ENCODE measurements at regions not wholly inside any gene's neighbourhood (a gene's known extent, or its start where the extent isn't known, plus 50 kb on each side); places are given as distances from the start of the nearest gene placed in this dataset.

DNA sequence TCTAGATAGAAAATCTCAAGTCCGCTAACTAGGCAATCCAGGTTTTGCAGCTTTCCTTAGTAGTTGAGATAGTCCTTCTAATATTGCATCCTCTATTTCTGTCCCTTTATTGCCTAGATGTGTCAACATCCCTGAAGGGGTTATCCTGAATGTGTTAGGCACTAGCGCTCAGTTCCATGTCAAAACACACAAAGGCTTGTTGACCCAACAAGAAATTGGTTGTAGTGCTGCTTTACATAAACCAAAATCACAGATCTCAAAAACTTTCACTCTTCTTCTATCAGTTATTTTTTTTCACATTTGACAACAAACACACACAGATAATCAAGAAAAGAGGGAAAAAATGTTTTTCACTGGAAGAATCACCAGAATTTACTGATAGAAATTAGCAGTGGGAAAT lies 51.4 kb upstream of the SOX2 start:
- no peak for DNase-seq

DNA sequence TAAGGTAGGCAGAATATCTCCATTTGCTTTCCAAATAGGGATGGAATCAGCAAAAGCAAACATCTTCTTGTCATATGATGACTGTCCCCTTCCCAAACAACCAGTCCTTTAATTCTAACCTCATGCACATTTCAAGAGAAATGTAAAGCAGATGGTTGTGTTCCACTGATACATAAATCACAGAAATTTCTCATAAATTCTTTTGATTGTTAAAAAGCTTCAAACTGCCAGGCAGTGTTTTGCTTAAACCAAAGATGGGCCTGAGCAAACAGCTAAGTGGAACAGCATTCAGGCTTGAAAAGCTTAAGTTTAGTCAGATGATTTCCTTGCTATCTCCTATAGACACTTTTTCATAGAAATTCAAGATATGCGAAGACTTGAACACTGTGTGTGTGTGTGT lies 74.3 kb upstream of the SOX2 start:
- no peak for DNase-seq

DNA sequence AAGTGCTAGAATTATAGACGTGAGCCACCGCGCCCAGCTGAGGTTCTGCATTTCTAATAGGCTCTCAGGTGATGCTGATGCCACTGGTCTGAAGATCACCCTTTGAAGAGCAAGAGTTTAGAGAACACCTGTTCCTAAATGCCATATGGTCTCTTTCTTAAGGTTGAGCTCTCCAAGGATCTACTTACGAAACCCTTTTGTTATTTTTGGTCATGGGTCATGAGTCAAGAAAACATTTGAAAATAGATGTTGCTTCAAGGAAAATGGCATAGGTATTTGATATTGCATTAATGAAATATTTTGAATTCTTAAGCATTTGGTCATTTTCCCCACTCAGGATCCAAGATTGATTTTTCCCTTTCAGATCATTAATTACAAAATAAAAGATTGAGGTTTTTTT lies 74.7 kb upstream of the SOX2 start:
- DNase-seq = no peak

DNA sequence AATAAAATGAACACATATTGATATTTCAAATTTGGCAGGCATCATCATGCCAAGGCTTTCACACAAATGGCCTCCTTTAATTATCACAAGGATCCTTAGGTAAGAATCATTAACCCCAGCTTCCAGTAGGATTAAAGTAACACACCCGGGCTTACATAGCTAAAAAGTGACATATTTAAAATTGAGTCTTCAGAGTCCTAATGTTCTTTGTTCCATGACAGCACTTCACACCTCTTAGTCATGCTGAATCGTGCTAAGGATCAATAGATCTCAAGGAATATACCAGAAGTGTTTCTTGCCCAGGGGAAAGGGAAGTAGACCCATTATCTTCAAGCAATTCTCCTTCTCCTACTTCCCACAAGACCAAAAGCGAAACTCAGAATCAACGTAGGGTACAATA lies 76.6 kb upstream of the SOX2 start:
- no peak for DNase-seq

DNA sequence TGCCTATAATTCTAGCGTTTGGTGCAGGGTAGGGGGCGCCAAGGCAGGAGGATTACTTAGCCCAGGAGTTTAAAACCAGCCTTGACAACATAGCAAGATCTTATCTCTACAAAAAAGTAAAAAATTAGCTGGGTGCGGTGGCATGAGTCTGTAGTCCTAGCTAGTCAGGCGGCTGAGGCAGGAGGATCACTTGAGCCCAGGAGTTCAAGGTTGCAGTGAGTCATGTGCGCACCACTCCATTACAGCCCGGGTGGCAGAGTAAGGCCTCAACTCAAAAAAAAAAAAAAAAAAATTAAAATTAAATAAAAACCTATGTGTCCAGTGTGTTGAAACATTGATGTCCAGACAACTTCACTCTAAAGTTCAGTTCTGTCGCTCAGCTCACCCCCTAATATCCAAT lies 78.2 kb upstream of the SOX2 start:
- DNase-seq = no peak

DNA sequence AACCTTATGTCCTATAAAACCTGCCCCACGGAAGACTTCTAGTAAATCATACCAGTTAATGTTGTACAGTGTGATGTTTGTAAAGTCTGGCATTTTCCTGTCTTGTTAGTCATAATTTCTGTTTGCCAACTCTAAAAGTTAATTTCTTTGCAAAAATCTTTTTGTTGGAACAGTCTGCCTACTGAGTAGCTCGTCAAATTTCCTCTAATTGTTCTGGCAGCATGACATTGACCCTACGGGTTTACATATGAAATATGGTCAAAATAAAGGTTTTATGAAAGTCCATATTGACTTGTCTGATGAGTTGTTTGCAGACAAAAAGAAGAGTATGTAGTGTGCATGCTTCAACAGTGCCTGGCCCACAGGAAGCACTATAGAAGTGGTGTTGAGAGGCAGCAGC lies 79.8 kb upstream of the SOX2 start:
- no peak for DNase-seq

DNA sequence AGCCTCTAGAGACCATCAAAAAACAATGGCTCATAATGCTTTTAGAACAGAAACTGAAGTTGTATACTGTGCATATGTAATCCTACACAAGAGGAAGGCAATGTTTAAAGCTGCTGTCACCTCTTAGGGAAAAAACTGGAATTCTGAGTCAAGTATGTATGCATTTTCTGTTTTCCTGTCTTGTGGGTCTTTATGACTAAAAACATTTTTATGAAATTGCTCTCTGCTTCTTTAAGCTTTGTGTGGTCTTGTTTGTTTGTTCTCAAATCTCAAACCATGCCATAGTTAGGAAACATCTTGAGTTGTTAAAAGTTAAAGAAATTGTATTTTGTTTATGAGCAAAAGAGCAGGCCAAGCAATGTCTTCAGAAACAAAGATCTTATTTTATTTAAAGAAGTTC lies 80.9 kb upstream of the SOX2 start:
- no peak for DNase-seq

DNA sequence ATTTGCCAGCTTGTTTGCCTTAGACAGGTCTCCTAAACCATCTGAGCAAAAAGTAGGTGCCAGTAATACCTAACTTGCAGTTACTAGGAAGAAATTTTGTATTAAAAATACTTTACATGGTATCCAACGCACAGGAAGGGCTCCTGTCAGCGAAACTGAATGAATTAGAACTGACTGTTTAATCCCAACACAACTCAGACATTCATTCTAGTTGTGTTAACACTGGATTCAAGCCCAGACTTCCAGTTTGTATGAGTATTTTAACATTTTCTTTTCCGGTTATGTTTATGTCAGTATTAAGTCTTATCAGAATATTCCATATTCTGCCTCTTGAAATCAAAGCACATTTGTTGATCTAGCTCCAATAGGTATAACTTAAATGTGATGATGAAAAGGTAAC lies 82.0 kb upstream of the SOX2 start:
- no peak for DNase-seq

DNA sequence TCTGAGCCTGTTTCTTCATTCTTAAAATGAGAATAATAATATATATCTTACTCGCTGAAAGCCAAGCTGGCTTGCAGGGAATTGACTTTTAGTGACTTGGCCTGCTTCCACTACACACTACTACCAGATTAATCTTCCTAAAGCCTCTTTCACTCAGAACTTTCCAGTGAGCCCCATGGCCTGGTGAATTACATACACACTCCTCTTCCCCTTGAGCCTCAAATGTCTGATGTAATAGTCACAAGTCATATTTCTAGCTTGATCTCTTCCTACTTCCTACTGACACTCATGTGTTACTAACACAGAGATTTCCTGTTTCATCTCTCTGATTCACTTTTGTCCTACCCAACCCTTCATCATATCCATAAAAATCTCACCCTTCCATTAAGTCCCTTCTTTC lies 82.7 kb upstream of the SOX2 start:
- no peak for DNase-seq

DNA sequence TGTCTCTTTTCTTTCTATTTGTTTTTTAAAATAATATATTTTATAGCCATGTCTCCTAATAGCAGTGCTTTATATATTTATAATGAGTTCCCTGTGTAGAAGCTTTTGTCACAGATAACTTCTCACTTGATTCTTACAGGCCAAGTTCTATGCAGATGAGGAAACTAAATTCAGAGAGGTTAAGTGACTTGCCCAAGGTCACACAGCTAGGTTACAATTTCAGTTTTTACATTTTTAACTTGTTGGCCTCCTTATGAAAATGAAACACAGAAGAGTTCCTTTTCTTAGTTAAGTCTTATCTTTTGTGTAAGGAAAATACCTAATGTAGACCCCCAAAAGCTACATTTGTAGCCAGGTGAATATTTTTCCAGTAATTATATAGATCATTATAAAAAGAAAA lies 83.3 kb upstream of the SOX2 start:
- no peak for DNase-seq

DNA sequence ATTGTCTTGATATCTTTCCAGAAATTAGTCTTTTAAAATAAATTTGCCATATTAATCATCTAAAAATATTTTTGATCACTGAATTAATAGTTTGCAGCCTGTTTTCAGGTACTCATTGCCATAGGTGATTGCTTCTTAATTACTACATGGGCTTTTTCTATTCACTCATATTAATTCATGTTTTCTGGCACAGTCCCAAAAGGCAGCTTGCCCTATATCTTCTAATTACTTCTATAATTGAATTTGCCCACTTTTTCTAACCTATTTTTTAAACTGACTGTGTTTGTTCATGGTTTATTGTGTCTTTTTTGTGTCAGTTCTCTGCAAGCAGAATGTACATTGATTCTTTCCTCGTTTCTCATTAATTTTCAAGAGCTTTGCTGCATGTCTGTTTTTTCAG lies 85.7 kb upstream of the SOX2 start:
- DNase-seq = peak; percentile 75

DNA sequence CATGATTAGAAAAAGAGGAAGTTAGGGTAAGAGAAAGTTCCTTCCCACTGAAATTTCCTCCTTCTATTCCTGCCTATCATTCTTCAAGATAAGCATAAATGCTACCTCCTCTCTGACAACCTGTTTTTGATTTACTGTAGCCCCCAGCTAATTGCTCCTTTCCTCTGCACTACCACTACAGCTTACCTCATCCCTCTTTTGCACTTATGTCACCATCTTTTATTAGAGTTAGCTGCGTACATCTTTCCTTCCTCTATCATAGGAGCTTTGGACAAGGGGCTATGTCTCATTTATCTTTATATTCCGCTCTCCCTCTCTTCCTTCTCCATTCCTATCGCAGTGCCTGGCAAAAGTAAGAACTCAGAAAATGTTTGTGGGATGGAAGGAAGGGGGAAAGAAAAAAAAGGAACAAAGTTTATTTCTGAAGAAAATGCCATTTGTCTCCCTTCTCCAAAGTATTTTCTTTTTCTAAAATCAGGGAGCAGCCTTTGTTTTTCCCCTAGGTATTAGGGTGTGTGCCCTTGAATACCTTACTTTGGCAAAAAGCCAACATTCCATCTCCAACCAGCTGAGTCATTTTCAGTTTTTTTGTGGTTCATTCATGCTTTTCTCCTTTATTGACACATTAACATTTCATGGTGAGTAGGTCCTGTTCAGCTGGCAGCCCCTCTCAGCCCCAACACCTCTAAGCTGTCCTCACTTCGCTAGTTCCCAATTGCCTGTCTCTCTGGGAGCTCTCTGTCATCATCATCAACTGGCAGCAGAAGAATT lies 87.6 kb upstream of the SOX2 start:
- DNase-seq = peak; percentile 92

DNA sequence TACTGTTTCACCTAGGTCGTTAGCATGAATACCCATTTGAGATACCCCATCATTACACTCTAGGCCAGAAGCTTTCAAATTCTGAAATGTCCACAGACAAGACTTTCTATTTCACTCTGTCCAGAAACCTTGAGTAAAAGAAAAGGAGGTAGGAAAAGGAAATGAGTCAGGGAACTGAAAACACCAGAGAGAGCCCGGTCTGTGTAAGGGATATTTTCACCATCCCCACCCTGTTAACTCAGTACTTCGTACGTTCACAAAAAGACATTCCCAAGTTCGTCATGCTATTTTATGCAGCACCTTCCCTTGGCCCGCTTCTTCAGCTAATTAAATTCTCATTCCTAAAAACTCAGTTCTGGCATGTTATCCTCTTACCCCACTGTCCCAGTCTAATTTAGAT lies 89.4 kb upstream of the SOX2 start:
- DNase-seq = no peak

DNA sequence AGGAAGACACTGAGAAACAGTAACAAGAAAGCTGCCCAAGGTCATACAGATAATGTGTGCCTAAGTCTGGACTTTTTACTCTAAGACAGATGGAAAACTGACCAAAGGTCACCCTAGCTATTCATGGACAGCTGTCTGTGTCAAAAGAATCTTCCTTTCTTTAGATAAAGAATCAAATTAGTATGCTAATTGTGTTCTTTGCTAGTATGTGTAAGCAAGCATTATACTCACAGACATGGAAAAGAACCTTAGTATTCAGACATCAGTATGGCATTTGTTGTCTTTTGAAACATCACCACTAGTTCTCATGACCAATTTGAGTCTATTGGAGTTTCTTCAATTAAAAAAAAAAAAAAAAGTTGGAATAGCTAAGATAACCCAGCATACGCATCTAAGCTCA lies 91.8 kb upstream of the SOX2 start:
- no peak for DNase-seq

DNA sequence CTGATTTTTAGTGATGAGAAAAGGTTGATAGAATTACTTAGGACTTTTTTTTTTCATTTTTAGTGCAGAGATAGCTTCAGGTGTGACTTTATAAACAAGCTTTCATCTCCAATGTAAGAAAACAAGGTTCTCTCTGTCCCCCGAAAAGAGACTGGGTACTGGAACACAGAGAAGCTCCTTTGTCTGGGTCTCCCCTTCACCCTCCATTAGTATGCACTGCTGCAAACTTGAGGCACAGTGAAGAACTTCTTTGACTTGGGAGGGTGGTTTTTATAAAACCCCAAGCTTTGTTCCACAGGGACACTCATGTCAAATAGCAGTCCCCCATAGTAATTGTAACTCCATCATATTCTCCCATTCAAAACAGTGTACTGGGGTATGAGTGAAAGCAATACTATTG lies 93.5 kb upstream of the SOX2 start:
- no peak for DNase-seq

DNA sequence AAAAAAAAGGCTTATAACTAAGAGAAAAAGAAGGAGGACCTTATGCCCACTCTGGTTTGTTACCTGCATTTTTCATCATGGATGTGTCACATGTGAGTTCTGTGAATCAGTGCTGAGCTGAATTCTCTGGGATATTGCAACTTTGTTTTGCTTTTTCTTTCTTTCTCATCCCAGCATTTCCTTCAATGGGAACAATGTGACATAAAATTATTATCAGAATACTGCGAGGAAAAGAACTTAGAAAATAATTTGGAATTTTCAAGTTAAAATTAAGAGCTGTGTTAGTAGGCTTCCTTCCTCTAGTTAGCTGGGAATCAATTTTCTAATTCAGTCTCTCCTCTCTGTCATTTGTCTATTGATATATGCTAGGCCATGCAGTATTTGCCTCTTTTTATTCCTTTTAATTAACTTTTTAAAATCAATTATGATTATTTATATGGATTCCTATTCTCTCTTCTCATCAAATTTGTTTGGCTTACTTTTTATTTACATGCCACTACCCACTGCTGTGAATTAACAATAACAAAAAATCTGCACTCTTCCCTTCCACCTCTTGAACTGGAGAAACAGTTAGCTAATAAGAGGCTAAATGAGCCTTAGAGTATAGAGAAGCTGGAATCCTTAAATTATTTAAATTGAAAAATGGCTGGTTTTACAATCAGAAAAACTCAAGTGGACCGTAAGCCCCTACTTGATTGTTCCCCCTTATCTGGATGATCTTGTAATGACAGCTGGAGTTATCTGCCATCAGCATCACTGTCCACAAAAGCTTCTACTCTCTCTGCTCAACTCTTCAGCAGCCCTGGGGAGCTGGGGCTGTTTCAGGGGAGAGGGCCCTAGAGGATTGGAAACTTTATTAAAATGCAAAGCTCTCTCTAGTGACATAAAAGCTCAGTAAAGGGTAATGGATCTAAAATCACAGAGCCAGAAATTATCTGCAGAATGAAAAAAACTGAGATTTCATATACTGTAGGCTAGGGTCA lies 95.3 kb upstream of the SOX2 start:
- peak; percentile 21 for DNase-seq

DNA sequence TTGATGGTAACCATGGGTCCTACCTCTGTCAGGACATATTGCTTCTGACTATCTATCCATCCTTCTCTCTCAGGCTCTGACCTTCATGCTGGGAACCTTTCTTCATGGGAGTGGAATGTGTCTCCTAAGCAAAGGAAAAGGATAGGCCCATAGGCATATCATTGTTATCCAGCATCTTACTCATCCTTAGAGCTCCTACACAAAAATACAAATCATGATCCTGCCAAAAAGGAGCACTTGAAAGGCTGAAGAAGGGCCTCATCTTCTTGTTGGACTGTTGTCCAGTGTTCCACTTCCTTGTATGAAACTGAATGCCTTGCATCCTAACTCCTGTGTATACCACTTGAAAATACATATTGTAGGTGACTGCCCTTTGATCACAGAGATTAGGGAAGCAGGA lies 96.1 kb upstream of the SOX2 start:
- no peak for DNase-seq

DNA sequence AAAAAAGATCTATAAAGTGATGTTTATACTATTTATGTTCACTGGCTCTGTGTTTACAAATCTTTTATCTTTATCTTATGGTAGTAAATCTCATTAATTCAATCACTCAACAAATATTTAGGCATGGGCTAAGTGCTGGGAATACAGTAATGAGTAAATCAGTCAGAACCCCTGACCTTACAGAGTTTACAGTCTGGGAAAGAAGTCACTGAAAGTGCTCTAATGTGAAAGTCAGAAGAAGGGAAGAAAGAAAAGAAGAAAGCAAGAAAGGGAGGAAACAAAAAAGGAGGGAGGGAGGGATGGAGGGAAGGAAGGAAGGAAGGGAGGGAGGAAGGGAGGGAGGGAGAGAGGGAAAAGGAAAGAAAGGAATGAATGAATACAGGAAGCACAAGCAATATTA lies 96.8 kb upstream of the SOX2 start:
- no peak for DNase-seq

DNA sequence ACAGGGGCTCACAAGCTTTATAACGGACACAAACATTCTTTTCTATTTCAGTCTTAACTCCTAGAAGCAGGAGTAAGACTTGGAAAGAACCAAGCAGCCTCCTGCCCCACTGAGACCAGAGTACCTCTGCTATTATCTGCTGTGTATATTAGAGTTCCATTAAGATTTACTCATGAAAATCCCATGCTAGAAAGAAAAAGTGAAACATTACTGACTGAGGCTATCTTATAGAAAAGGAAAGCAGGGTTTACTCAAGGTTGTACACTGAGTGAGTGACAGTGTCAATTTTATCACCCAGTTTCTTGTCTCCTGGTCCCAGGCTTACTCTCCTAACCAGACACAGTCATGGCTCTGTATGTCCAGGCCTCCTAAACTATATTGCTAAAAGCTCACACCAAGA lies 97.9 kb upstream of the SOX2 start:
- DNase-seq = no peak

DNA sequence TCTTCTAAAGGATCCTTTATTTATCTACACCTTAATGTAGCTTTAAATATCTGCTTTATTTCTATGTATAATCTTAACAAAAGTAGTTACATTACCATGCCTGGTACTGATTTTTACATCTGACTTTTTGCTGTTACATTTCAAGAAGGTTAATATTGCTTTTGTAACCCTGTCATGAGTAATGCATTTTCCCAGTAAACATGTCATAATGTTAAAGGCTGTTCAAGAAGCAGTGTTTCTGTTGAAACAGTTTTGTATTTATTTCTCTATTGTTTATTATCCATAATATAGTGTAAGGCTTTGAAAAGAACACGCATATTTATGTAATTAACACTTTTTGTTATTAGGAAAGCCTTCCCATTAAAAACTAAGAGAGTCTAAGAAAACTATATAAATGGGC lies 98.5 kb upstream of the SOX2 start:
- no peak for DNase-seq

DNA sequence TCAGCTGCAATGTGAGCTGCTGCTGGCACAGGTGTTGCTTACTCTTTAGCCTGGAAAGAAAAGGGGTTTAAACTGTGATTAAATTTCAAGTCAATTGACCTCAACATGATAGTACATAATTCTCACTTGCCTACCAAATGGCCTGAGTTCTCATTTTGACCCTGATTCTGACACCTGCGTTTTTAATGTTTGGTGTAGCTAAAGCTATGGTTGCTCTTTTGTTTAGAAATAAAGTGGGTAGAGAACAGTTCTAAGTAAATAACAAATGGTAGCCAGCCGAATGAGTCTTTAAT lies 100.8 kb upstream of the SOX2 start:
- peak; percentile 68 for DNase-seq

DNA sequence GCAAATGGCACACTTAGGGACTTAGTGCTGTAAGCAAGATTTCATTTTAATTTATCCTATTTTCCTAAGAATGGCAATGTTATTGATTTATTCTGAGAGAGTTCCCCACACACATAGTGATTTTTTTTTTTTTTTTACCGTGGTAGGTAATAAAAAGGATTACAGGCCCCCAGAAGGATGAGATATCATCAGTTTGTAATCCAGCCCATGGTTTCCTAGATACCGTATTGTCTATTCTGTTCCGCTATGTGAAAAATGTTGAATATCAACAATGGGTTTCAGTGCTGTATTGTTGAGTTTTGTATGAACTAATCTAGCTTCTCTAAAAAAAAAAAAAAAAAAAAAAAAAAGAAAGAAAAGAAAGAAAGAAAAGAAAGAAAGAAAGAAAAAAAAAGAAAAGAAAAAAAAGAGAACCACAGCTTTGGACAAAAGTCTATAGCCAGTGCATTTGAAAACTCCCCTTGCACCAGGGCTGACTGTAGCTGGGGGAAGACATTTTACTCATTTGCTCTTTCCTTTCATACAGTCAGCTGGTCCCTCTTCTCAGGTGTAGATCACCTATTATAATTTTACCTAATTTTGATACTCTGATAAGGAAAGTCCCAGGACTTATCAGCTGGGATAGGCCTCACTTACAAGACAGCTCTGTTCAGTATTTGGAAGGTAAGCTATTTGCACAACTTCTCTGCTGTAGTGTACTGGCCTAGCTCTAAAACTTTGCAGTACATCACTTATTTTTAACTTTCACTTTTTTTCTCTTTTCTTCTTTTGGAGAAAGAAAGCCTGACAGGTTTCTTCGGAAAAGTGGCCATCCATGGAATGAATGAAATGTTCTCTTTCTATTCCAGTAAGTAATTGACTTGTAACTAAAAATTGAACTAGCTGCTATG lies 101.4 kb upstream of the SOX2 start:
- DNase-seq = no peak

DNA sequence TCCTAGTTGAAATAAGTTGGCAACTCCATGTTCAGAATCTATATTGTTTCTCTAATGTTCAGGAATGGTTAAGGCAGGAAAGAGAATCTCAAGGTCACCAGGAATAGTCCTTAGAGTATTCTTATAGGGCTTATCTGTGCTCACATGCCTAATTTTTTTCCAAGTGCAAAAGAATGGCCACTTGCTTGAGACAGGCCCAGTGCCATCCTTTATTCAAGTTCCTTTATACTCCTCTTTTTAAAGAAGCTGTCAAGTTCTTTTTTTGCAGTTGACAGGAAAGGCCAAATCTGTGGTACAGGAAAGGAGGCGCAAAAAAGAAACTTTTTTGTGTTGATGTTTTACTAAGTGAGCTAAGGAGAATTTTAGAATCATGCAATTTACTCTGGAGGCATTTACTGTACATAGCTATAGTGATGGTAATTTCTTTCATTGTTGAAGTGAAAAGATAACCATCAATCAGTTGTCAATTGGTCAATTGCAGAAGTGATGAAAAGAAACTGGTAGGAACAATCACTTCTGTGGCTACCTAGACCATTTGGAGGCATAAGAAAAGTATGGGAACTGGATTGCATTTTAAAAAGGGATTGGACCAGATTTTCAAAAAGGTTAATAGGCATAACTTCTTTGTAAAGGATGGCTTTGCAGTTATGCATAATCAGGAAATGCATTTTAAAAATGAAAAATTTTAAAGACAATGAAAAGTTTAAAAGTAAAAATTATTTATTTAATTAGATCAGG lies 102.5 kb upstream of the SOX2 start:
- DNase-seq = no peak

Data from NCI-H1105 (cell line).